ENCODE measurements at regions not wholly inside any gene's neighbourhood (a gene's known extent, or its start where the extent isn't known, plus 50 kb on each side); places are given as distances from the start of the nearest gene placed in this dataset.
A peak's percentile ranks its signal among the peaks of the same experiment; 100 is the strongest.
"Not testable (repeated sequence)": the region's sequence is repeated elsewhere in the genome, so short reads cannot be mapped to it uniquely, and the experiment has no call there.

- no peak for DNase-seq
These were observed 247.7 kb downstream of the SOCS6 start for GRCh38 chr18:70536370-70537062.

DNA sequence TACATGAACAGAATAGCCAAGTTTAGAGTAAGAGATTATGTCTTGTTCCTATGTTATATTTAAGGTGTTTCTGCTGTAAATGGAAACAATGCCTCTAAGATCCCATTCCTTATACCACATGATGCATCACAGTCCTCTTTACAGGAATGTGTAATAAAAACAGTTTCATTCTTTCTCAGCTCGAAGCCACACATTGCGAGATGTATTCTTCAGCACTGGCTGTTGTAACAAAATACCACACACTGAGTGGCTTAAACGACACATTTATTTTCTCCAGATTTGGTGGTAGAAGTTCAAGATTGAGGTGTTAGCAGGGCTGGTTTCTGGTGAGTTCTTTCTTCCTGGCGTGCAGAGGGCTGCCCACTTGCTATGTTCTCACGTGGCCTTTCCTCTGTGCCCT lies 246.2 kb downstream of the SOCS6 start:
- no peak for DNase-seq

- not testable (repeated sequence) for DNase-seq
These were observed 236.5 kb downstream of the SOCS6 start for GRCh38 chr18:70525322-70525721.

DNA sequence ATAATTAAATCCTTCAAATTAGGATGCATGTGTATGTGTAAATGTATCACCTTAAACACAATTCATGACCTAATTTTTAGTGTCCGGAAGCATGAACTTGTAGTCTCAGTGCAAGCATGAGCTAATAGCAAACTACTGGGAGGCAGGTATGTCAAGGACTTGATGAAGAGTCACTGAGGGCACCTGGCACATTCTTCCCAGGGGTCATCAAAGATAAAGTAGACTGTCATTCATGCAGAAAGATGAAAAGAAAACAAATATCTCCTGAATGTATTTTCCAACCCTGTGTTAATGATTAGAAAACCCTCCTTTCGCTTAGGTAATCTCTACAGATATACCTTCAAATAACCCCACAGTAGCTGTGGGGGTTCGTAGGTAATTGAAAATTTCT lies 234.9 kb downstream of the SOCS6 start:
- DNase-seq, result no peak

- no peak for DNase-seq
These were observed 234.4 kb downstream of the SOCS6 start for GRCh38 chr18:70523035-70523791.

DNA sequence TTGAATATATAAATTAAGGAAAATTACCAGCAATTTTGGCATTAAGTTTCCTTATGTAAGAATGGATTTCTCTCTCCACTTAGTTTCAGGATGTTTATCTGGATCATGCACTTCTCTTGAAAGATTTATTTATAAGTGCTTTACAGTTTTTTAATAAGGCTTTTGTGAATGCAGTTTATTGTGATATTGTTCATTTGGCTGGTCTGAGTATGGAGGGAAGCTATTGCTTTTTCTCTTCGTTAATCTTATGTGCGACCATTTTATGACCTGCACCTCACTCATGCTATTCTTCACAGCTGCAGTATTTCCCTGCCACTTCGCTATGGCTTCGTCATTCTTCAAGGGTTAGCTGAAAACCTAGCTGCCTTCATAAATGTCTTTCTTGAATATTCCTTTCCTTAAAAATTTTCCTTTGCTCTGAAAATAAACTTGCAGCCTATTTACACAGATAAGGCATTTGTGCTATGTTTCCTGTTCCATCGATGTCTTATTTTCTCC lies 233.4 kb downstream of the SOCS6 start:
- no peak for DNase-seq

- DNase-seq, result no peak
These were observed 232.0 kb downstream of the SOCS6 start for GRCh38 chr18:70520867-70521266.

GRCh38 chr18:70513502-70514171 lies 224.8 kb downstream of the SOCS6 start:
- no peak for DNase-seq

DNA sequence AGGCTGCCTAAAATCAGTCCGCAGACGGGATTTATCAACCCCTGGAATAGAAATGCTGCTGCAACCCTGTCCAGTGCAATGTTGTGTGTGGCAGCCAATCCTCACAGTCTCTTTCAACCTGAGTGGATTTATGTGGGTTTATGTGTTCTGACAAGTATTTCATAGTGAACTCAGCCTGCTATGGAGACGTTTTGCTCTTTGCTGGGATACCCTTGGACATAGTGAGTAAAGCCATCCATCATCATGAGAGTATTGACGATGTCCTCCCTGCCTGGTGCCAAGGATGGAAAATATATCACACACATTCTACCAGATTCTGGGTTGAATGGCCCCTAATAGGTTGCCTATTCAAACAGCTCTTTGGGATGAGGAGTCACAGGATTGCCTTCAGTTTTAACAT lies 219.1 kb downstream of the SOCS6 start:
- no peak for DNase-seq

GRCh38 chr18:70506511-70506910 lies 217.7 kb downstream of the SOCS6 start:
- DNase-seq, result no peak

DNA sequence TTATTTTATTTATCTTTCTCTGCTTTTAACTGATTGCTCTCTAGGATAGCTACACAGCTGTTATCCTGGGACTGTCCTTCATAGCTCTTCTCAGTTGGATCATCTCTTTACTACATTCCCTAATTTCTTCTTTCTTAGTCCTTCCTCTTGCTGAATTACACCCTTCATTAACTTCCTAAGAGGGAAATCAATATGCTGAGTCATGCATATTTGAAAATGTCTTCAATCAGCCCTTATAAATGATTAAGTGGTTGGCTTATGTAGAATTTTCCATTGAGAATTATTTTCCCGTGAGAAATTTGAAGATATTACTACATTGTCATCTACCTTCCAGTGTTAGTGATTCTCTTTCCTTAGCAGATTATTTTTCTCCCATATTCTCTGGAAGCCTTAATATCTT lies 214.2 kb downstream of the SOCS6 start:
- no peak for DNase-seq

DNA sequence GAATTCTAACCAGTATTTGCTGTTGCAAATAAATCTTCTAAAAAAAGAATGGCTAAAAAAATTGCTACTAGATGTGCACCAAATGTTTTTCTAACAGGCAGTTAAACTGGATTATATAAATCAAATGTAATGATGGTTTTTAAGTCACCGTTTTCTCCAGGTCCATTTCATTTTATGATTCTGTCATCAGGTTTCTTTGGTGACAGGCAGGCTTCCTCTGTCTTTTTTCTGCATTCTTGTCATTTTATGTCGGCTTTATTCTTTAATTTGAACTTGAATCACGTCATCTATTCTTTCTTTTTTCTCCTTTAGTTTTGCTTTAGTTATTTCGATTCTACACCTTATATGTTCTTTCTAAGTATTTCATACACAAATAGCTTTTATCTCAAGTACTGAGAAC lies 212.5 kb downstream of the SOCS6 start:
- no peak for DNase-seq

GRCh38 chr18:70500748-70501147 lies 211.9 kb downstream of the SOCS6 start:
- DNase-seq, result no peak

- no peak for DNase-seq
These were observed 210.4 kb downstream of the SOCS6 start for GRCh38 chr18:70499218-70499691.

DNA sequence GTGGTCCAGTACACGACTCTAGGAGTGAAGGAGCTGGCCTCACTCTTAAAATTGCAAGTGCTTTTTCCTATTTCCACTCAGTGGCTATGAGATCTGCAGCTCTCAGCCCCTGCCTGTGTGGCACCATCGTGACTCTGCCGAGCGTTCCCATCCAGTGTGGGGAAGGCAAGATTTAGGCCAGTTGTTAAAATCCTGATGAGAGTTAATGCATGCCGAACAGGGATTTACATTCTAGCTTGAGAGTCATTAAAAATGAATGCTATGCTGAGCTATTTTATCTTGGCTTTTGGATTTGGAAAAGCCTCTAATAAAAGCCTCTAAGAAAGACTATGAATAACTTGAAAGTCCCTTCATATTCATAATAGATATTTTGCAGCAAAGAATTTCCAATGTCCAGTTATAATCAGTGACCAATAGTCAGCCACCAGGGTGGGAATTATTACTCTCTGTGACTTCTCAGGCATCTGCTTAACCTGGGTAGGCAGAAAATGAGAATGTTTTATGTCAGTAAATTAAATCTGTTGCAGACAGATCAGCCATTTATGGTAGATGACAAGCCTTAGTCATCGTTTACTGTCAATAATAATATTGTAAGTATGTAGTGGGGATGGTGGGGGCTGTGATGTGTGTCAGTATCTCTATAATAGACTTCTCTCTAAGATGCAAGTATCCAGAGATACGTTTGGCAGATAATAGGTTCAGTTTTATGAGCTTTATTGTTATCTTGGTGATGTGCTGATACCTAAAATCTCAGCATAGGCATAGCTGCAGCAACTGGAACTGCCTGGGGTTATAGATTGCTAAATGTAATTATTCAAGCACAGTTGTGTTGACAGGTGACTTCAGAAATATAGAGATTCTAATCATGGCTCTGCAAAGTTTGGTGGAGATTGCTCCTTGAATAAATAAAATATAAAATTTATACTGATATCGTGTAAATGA lies 207.8 kb downstream of the SOCS6 start:
- no peak for DNase-seq

DNA sequence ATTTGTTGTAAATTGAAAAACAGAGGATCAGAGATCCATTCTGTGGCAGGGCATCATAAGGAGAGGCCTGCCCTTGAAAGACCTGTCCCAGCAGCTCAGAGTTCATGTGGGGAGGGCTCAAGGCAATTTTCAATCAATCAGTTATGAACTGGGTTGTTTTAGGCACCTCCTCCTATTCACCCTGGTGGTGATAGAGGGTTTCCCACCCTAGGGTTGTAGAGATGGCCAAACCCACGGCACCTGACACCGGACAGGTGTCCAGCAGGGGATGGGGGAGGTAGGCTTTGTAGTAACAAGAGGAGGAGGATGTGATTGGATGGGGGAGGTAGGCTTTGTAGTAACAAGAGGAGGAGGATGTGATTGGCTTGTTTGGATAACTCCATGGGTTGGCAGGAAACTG lies 205.7 kb downstream of the SOCS6 start:
- no peak for DNase-seq

DNA sequence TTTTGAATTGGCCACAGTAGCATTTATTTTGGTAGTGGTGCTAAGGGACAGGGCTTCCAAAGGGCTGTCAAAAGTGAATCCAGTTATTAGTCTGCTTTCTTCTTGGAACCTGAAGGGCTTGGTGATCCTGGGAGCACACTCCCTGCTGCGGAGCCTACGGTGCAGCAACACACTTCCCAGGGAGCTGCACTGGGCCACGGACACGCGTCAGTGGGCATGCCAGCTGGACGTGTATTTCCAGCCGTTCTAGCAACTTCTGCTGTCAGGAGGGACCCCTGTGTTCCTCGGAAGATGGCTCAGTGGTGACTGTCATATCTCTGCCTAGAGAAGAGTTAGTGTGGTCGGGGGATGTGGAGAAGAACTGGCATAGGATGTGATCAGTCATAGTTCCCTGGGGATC lies 204.6 kb downstream of the SOCS6 start:
- DNase-seq, result no peak

DNA sequence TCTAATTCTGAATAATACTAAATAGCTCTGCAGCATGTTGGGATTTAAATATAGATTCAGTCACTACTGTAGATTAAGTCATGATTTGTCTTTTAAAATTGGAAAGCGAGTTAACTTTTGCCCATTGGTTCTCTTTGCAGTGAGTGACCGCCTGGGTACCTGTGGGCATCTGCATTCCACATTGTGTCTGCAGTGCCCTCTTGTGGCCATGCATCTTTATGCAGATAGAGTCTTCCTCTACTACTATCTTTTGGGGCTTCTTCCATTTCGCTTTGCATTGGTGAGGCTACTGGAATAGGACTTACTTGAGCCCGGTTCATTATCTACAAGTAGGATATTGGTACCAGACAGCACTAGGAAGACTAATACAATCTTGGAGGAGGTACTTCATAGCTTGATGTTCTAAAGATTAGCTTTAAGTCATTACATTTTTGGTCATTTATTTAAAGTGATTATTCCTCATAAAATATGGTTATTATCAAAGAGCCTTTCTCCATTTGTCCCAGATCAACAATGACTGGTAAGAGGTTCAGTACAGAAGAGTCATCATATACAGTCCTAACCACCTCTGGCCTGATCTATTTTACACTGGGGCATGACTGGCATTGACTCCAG lies 203.0 kb downstream of the SOCS6 start:
- peak; percentile 47 for DNase-seq

GRCh38 chr18:70489986-70490933 lies 201.4 kb downstream of the SOCS6 start:
- DNase-seq, result peak; percentile 47

DNA sequence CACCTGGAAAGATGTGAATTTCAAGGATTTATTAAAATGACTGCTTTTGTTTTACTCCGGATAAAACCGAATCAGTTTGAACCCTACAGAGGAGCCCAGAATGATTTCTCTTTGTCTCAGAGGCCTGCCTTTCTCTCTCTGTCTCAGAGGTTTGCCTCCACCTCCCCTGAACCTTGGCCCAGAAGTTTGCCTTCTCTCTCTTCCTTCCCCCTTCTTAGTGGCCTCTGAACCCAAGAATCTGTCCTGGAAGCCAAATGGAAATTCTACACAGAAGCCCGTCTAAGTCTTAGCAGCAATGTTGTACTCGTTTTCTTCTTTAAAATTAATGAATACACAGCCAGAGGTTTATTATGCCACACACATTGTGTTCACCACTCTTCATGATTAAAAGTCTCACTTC lies 200.7 kb downstream of the SOCS6 start:
- DNase-seq, result no peak

DNA sequence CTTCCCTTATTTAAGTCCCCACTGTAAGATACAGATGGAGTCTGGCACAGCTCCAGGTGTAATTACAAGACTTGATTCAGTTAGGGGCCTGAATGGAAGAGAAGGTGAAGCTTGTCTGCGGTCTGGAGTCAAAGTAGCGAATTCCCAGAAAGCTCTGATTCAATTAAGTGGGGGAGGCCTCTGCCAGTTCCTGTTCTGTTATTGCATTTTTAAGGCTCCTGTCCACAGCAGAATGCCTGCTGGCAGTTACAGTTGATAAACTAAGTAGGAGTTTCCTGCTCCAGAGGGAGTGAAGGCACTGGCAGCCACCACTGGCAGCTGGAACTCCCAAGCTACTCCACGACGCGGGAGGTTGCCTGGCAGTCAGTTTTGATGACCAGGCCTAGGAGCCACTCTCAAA lies 181.1 kb downstream of the SOCS6 start:
- DNase-seq, result no peak
